Erythroblast (primary cell): ENCODE measurements at regions not wholly inside any gene's neighbourhood (a gene's known extent, or its start where the extent isn't known, plus 50 kb on each side); places are given as distances from the start of the nearest gene placed in this dataset.

ENCODE experiments used
- GATA1 ChIP-seq: IDR thresholded peaks from 2 replicates; pipeline ENCODE4 v1.6.1; 2011; ENCODE audit warnings: low read depth, mild to moderate bottlenecking, control low read depth, low read length, moderate library complexity
- POLR2A ChIP-seq: IDR thresholded peaks from 2 replicates; pipeline ENCODE4 v1.6.1; 2011; ENCODE audit warnings: mild to moderate bottlenecking, low read length

GRCh38 chr11:27839226-27839913 is 139.1 kb upstream of the BDNF start:
- TF ChIP-seq POLR2A (no peak), GATA1 (no peak)
